Adrenal gland (tissue), 9 donors: ENCODE measurements at regions not wholly inside any gene's neighbourhood (a gene's known extent, or its start where the extent isn't known, plus 50 kb on each side); places are given as distances from the start of the nearest gene placed in this dataset.

Experiments
- DNase-seq, 7 donors: peaks; one replicate each; pipeline ENCODE4 v3.0.0-alpha.2; 2019 to 2020
- H3K27ac ChIP-seq, 5 donors: fragments of 200-600 bp; sonication (generic) in 4 of 5; 1 replicate in 3 of 5; 2 replicates in 2 of 5; pipeline versions ENCODE4 v1.5.1 to v1.8.0; 2016 to 2020; ENCODE audit warnings: mild to moderate bottlenecking in 1 of 5
- H3K27me3 ChIP-seq: fragments of 200-600 bp; 2 replicates; pipeline ENCODE4 v1.8.0; 2021
- H3K36me3 ChIP-seq, 2 donors: fragments of 200-600 bp; replicated peaks in 1 of 2; 1 replicate in 1 of 2; 2 replicates in 1 of 2; pipeline versions ENCODE4 v1.5.1 to v1.8.0; 2018 to 2022
- H3K4me1 ChIP-seq, 2 donors: fragments of 200-600 bp; replicated peaks in 1 of 2; 1 replicate in 1 of 2; 2 replicates in 1 of 2; pipeline versions ENCODE4 v1.5.1 to v1.8.0; 2018 to 2021
- H3K4me3 ChIP-seq, 4 donors: fragments of 200-600 bp; sonication (generic) in 3 of 4; one replicate each; pipeline ENCODE4 v1.5.1; 2016 to 2018
- H3K9me3 ChIP-seq, 3 donors: fragments of 200-600 bp; sonication (generic) in 1 of 3; replicated peaks in 1 of 3; 1 replicate in 2 of 3; 2 replicates in 1 of 3; pipeline versions ENCODE4 v1.5.1 to v1.8.0; 2016 to 2021
- CTCF ChIP-seq, 6 experiments: fragments of 450-650 bp in 4 of 6; fragments of 200-600 bp in 2 of 6; sonication (generic) in 1 of 6; IDR thresholded peaks; 1 replicate in 5 of 6; 2 replicates in 1 of 6; pipeline versions ENCODE4 v1.5.1 to v1.8.0; 2016 to 2021; ENCODE audit warnings: antibody characterized with exemption in 6 of 6, mild to moderate bottlenecking in 2 of 6, moderate library complexity in 1 of 6
- POLR2A ChIP-seq, 2 donors: fragments of 450-650 bp; IDR thresholded peaks; one replicate each; pipeline ENCODE4 v1.6.1; 2017; ENCODE audit warnings: antibody characterized with exemption in 2 of 2, mild to moderate bottlenecking in 2 of 2, moderate library complexity in 1 of 2
- WGBS, 4 donors: extraction: QIAGEN DNeasy Blood & Tissue Kit in 2 of 4; methylation state at CpG; one replicate each; pipeline versions ENCODE4 v1.1.5 to v1.1.7; 2013 to 2017; 5-methylcytosine and 5-hydroxymethylcytosine counted together
- intact Hi-C, 2 donors: fragments of 100-400 bp; cut with DNase I; formaldehyde crosslinking; loops; one replicate each; pipeline versions ENCODE4 v1.14.1 to v1.15.0; 2022 to 2023
- donor health status: healthy with polysubstance abuse.
- donor health status: Bipolar disorder and iron deficiency.
- donor health status: DM: yes; HTN: yes; CAD: no.
- donor health status: DM: no; HTN: no; CAD: no.
- donor health status: DM: no; HTN: no; CAD: no.

- 42 to 53% (median 43%) methylated on average over 8 to 10 of the region's 10 CpGs for WGBS, 4 donors
- DNase-seq, result peak; percentile 59 to 89 (median 69)
- no peaks in the 10 kb centered on the region for H3K9me3 ChIP-seq
- no peak for TF ChIP-seq CTCF (IDR thresholded peaks at IDR 0.05)
- peak in 1 of 2 donors; percentile 44 for TF ChIP-seq POLR2A (IDR thresholded peaks at IDR 0.05)
- intact Hi-C loops, result no loop called here
- H3K4me3 ChIP-seq, result no peak overlapping the region
- peak overlapping the region; percentile 26 to 89 (median 74) for H3K27ac ChIP-seq
- peaks cover 7 to 16% of the 10 kb centered on the region in 2 donors for H3K4me1 ChIP-seq
- no peaks in the 10 kb centered on the region for H3K36me3 ChIP-seq
- H3K27me3 ChIP-seq, result no peaks in the 10 kb centered on the region
These were observed 230.2 kb upstream of the TBX3 start for GRCh38 chr12:114913871-114914801.

GRCh38 chr12:114912811-114913210, 228.8 kb upstream of the TBX3 start:
- no peak for DNase-seq
- H3K9me3 ChIP-seq, result no peaks in the 10 kb centered on the region
- H3K4me1 ChIP-seq, result peaks cover 7 to 16% of the 10 kb centered on the region in 2 donors
- WGBS, 4 donors, result 83 to 90% (median 87%) methylated on average over 1 of the region's 1 CpG
- no peaks in the 10 kb centered on the region for H3K36me3 ChIP-seq
- intact Hi-C loops, result no loop called here
- TF ChIP-seq CTCF (IDR thresholded peaks at IDR 0.05) (no peak), POLR2A (IDR thresholded peaks at IDR 0.05) (no peak)
- H3K4me3 ChIP-seq, result no peak overlapping the region
- no peaks in the 10 kb centered on the region for H3K27me3 ChIP-seq
- no peak overlapping the region for H3K27ac ChIP-seq

GRCh38 chr12:114911196-114911595, 227.2 kb upstream of the TBX3 start:
- DNase-seq, result no peak
- Histone ChIP-seq H3K36me3 (no peaks in the 10 kb centered on the region), H3K27me3 (no peaks in the 10 kb centered on the region), H3K9me3 (no peaks in the 10 kb centered on the region), H3K27ac (no peak overlapping the region), H3K4me3 (no peak overlapping the region), H3K4me1 (peaks cover 7 to 16% of the 10 kb centered on the region in 2 donors)
- intact Hi-C loops, result no loop called here
- TF ChIP-seq CTCF (IDR thresholded peaks at IDR 0.05), result no peak
- TF ChIP-seq POLR2A (IDR thresholded peaks at IDR 0.05), result no peak

GRCh38 chr12:114904254-114905003, 220.5 kb upstream of the TBX3 start:
- Histone ChIP-seq H3K27ac (peak overlapping the region in 1 of 5 donors; percentile 14), H3K9me3 (no peaks in the 10 kb centered on the region), H3K36me3 (no peaks in the 10 kb centered on the region), H3K4me1 (no peaks in the 10 kb centered on the region), H3K27me3 (no peaks in the 10 kb centered on the region), H3K4me3 (no peak overlapping the region)
- TF ChIP-seq CTCF (IDR thresholded peaks at IDR 0.05), result no peak
- no peak for TF ChIP-seq POLR2A (IDR thresholded peaks at IDR 0.05)
- intact Hi-C loops, result no loop called here
- peak; percentile 31 to 62 (median 54) for DNase-seq
- 89 to 95% (median 92%) methylated on average over 7 of the region's 7 CpGs for WGBS, 4 donors
